ENCODE measurements at regions not wholly inside any gene's neighbourhood (a gene's known extent, or its start where the extent isn't known, plus 50 kb on each side); places are given as distances from the start of the nearest gene placed in this dataset.

GRCh38 chr4:177256950-177257349 lies 52.7 kb upstream of the NEIL3 start:
- TF ChIP-seq POLR2A (IDR thresholded peaks at IDR 0.05), result no peak
- no peak for TF ChIP-seq CTCF (IDR thresholded peaks at IDR 0.05)

Data from uterus (tissue), 2 donors.